ENCODE measurements at regions not wholly inside any gene's neighbourhood (a gene's known extent, or its start where the extent isn't known, plus 50 kb on each side); places are given as distances from the start of the nearest gene placed in this dataset.

GRCh38 chr6:125668071-125668470 is 81.4 kb upstream of the HEY2 start:
- Mint-ChIP-seq H3K27ac (no peak overlapping the region), H3K27me3 (peaks cover 7% of the 10 kb centered on the region), H3K36me3 (no peaks in the 10 kb centered on the region), H3K4me1 (no peaks in the 10 kb centered on the region), H3K9me3 (no peaks in the 10 kb centered on the region), H3K4me3 (no peak overlapping the region)
- no peak for ATAC-seq (ENCODE audit: low read depth)
- no peak for DNase-seq (ENCODE audit: low spot score in 2 of 2)

GRCh38 chr6:125670568-125670967 is 78.9 kb upstream of the HEY2 start:
- Mint-ChIP-seq H3K27ac (no peak overlapping the region), H3K4me3 (no peak overlapping the region), H3K4me1 (no peaks in the 10 kb centered on the region), H3K36me3 (no peaks in the 10 kb centered on the region), H3K9me3 (no peaks in the 10 kb centered on the region), H3K27me3 (peaks cover 10% of the 10 kb centered on the region)
- no peak for DNase-seq (ENCODE audit: low spot score in 2 of 2)
- no peak for ATAC-seq (ENCODE audit: low read depth)

GRCh38 chr6:125671323-125671722 is 78.1 kb upstream of the HEY2 start:
- no peak overlapping the region for H3K27ac Mint-ChIP-seq
- ATAC-seq (ENCODE audit: low read depth) (no peak), DNase-seq (ENCODE audit: low spot score in 2 of 2) (no peak)
- no peak overlapping the region for H3K4me3 Mint-ChIP-seq
- peaks cover 11% of the 10 kb centered on the region for H3K27me3 Mint-ChIP-seq
- H3K9me3 Mint-ChIP-seq = no peaks in the 10 kb centered on the region
- H3K36me3 Mint-ChIP-seq = no peaks in the 10 kb centered on the region
- no peaks in the 10 kb centered on the region for H3K4me1 Mint-ChIP-seq

GRCh38 chr6:125674230-125674629 is 75.2 kb upstream of the HEY2 start:
- peaks cover 11% of the 10 kb centered on the region for H3K27me3 Mint-ChIP-seq
- H3K4me3 Mint-ChIP-seq = no peak overlapping the region
- no peaks in the 10 kb centered on the region for H3K36me3 Mint-ChIP-seq
- ATAC-seq (ENCODE audit: low read depth) (no peak), DNase-seq (ENCODE audit: low spot score in 2 of 2) (no peak)
- no peaks in the 10 kb centered on the region for H3K9me3 Mint-ChIP-seq
- H3K27ac Mint-ChIP-seq = no peak overlapping the region
- no peaks in the 10 kb centered on the region for H3K4me1 Mint-ChIP-seq

- Mint-ChIP-seq H3K4me1 (peaks cover 3% of the 10 kb centered on the region), H3K4me3 (no peak overlapping the region), H3K9me3 (no peaks in the 10 kb centered on the region), H3K27ac (no peak overlapping the region), H3K36me3 (no peaks in the 10 kb centered on the region), H3K27me3 (peaks cover 9% of the 10 kb centered on the region)
- DNase-seq (ENCODE audit: low spot score in 2 of 2) (no peak), ATAC-seq (ENCODE audit: low read depth) (no peak)
Observed at GRCh38 chr6:125678601-125679000, 70.8 kb upstream of the HEY2 start.

GRCh38 chr6:125679128-125679527 is 70.3 kb upstream of the HEY2 start:
- no peak overlapping the region for H3K4me3 Mint-ChIP-seq
- peaks cover 11% of the 10 kb centered on the region for H3K27me3 Mint-ChIP-seq
- H3K4me1 Mint-ChIP-seq = peaks cover 3% of the 10 kb centered on the region
- ATAC-seq (ENCODE audit: low read depth) (no peak), DNase-seq (ENCODE audit: low spot score in 2 of 2) (no peak)
- no peaks in the 10 kb centered on the region for H3K36me3 Mint-ChIP-seq
- H3K27ac Mint-ChIP-seq = no peak overlapping the region
- no peaks in the 10 kb centered on the region for H3K9me3 Mint-ChIP-seq

- DNase-seq (ENCODE audit: low spot score in 2 of 2) = no peak
- no peak overlapping the region for H3K27ac Mint-ChIP-seq
- peaks cover 11% of the 10 kb centered on the region for H3K27me3 Mint-ChIP-seq
- H3K4me3 Mint-ChIP-seq = no peak overlapping the region
- H3K9me3 Mint-ChIP-seq = no peaks in the 10 kb centered on the region
- no peaks in the 10 kb centered on the region for H3K36me3 Mint-ChIP-seq
- no peak for ATAC-seq (ENCODE audit: low read depth)
- peaks cover 3% of the 10 kb centered on the region for H3K4me1 Mint-ChIP-seq
Observed at GRCh38 chr6:125679651-125680050, 69.8 kb upstream of the HEY2 start.

- Mint-ChIP-seq H3K27me3 (peaks cover 10% of the 10 kb centered on the region), H3K36me3 (no peaks in the 10 kb centered on the region), H3K9me3 (peaks cover 4% of the 10 kb centered on the region), H3K4me1 (peaks cover 3% of the 10 kb centered on the region), H3K27ac (no peak overlapping the region), H3K4me3 (no peak overlapping the region)
- DNase-seq (ENCODE audit: low spot score in 2 of 2) = no peak
- no peak for ATAC-seq (ENCODE audit: low read depth)
Observed at GRCh38 chr6:125682939-125683338, 66.5 kb upstream of the HEY2 start.

GRCh38 chr6:125688138-125688537 is 61.3 kb upstream of the HEY2 start:
- Mint-ChIP-seq H3K4me3 (no peak overlapping the region), H3K36me3 (peaks cover 3% of the 10 kb centered on the region), H3K9me3 (peaks cover 17% of the 10 kb centered on the region), H3K27ac (no peak overlapping the region), H3K4me1 (no peaks in the 10 kb centered on the region), H3K27me3 (peaks cover 8% of the 10 kb centered on the region)
- DNase-seq (ENCODE audit: low spot score in 2 of 2) = no peak
- no peak for ATAC-seq (ENCODE audit: low read depth)

- Mint-ChIP-seq H3K4me1 (no peaks in the 10 kb centered on the region), H3K9me3 (peaks cover 15% of the 10 kb centered on the region), H3K27me3 (peaks cover 8% of the 10 kb centered on the region), H3K4me3 (no peak overlapping the region), H3K36me3 (peaks cover 3% of the 10 kb centered on the region), H3K27ac (no peak overlapping the region)
- DNase-seq (ENCODE audit: low spot score in 2 of 2) (no peak), ATAC-seq (ENCODE audit: low read depth) (no peak)
Observed at GRCh38 chr6:125693480-125693879, 56.0 kb upstream of the HEY2 start.

- Mint-ChIP-seq H3K27ac (no peak overlapping the region), H3K36me3 (no peaks in the 10 kb centered on the region), H3K9me3 (peaks cover 4% of the 10 kb centered on the region), H3K4me3 (no peak overlapping the region), H3K27me3 (peaks cover 9% of the 10 kb centered on the region), H3K4me1 (peaks cover 5% of the 10 kb centered on the region)
- ATAC-seq (ENCODE audit: low read depth) (peak; percentile 78), DNase-seq (ENCODE audit: low spot score in 2 of 2) (peak in 1 of 2 donors; percentile 1)
Observed at GRCh38 chr6:125699591-125699990, 49.8 kb upstream of the HEY2 start.
